Hepatocyte (in vitro differentiated cells): ENCODE measurements at regions not wholly inside any gene's neighbourhood (a gene's known extent, or its start where the extent isn't known, plus 50 kb on each side); places are given as distances from the start of the nearest gene placed in this dataset.
A peak's percentile ranks its signal among the peaks of the same experiment; 100 is the strongest.

Experiments used
- DNase-seq: peaks from one replicate; pipeline ENCODE4 v3.0.0-alpha.2; 2016; ENCODE audit warnings: low spot score
- H2AFZ ChIP-seq: fragments of 200-600 bp; sonication (generic); 2 replicates; pipeline ENCODE4 v1.6.0; 2016; ENCODE audit warnings: antibody characterized with exemption, mild to moderate bottlenecking
- H3K27ac ChIP-seq: fragments of 200-600 bp; sonication (generic); 2 replicates; pipeline ENCODE4 v1.5.1; 2016; ENCODE audit warnings: mild to moderate bottlenecking
- H3K27me3 ChIP-seq: fragments of 200-600 bp; sonication (generic); 2 replicates; pipeline ENCODE4 v1.6.1; 2016
- H3K36me3 ChIP-seq: fragments of 200-600 bp; sonication (generic); replicated peaks from 2 replicates; pipeline ENCODE4 v1.5.1; 2016; ENCODE audit warnings: low read depth; ENCODE audit not compliant: insufficient read depth
- H3K4me1 ChIP-seq: fragments of 200-600 bp; sonication (generic); 2 replicates; pipeline ENCODE4 v1.5.1; 2016; ENCODE audit warnings: mild to moderate bottlenecking, moderate library complexity; ENCODE audit not compliant: insufficient read depth
- H3K4me2 ChIP-seq: fragments of 200-600 bp; sonication (generic); 2 replicates; pipeline ENCODE4 v1.6.0; 2016
- H3K4me3 ChIP-seq: fragments of 200-600 bp; sonication (generic); 2 replicates; pipeline ENCODE4 v1.5.1; 2016; ENCODE audit warnings: mild to moderate bottlenecking
- H3K79me2 ChIP-seq: fragments of 200-600 bp; sonication (generic); 2 replicates; pipeline ENCODE4 v1.6.0; 2017; ENCODE audit warnings: mild to moderate bottlenecking
- H3K9me2 ChIP-seq: fragments of 200-600 bp; sonication (generic); replicated peaks from 2 replicates; pipeline ENCODE4 v1.6.0; 2017; ENCODE audit warnings: mild to moderate bottlenecking; ENCODE audit not compliant: insufficient read depth
- H3K9me3 ChIP-seq: fragments of 200-600 bp; sonication (generic); 2 replicates; pipeline ENCODE4 v1.5.1; 2016; ENCODE audit warnings: low read depth, mild to moderate bottlenecking
- H4K20me1 ChIP-seq: fragments of 200-600 bp; sonication (generic); 2 replicates; pipeline ENCODE4 v1.6.0; 2016; ENCODE audit warnings: mild to moderate bottlenecking; ENCODE audit not compliant: insufficient read depth, poor library complexity, severe bottlenecking
- CTCF ChIP-seq: fragments of 200-600 bp; sonication (generic); IDR thresholded peaks from 2 replicates; pipeline ENCODE4 v1.5.1; 2016; ENCODE audit warnings: antibody characterized with exemption, mild to moderate bottlenecking; ENCODE audit not compliant: poor library complexity
- EZH2 ChIP-seq: fragments of 200-600 bp; sonication (generic); IDR thresholded peaks from 2 replicates; pipeline ENCODE4 v1.6.1; 2016; ENCODE audit warnings: antibody characterized with exemption, mild to moderate bottlenecking, borderline replicate concordance
- EZH2phosphoT487 ChIP-seq: fragments of 200-600 bp; sonication (generic); IDR thresholded peaks from one replicate; pipeline ENCODE4 v1.6.1; 2018; ENCODE audit warnings: antibody characterized with exemption, mild to moderate bottlenecking, low read depth, moderate library complexity; ENCODE audit not compliant: unreplicated experiment, severe bottlenecking
- WGBS: methylation state at CpG from one replicate; pipeline ENCODE4 v1.1.6; 2016; ENCODE audit warnings: low lambda C conversion rate; ENCODE audit errors: missing lambda C conversion rate; 5-methylcytosine and 5-hydroxymethylcytosine counted together

- no peak overlapping the region for H3K4me3 ChIP-seq
- no peaks in the 10 kb centered on the region for H3K4me1 ChIP-seq
- DNase-seq: no peak
- H3K4me2 ChIP-seq: peak overlapping the region; percentile 17
- 40% methylated on average over 7 of the region's 7 CpGs for WGBS
- TF ChIP-seq EZH2 (no peak), EZH2phosphoT487 (no peak), CTCF (no peak)
- no peaks in the 10 kb centered on the region for H3K9me3 ChIP-seq
- no peaks in the 10 kb centered on the region for H4K20me1 ChIP-seq
- no peaks in the 10 kb centered on the region for H3K27me3 ChIP-seq
- H3K79me2 ChIP-seq: no peaks in the 10 kb centered on the region
- no peak overlapping the region for H3K27ac ChIP-seq
- H2AFZ ChIP-seq: no peak overlapping the region
- H3K9me2 ChIP-seq: no peaks in the 10 kb centered on the region
- no peaks in the 10 kb centered on the region for H3K36me3 ChIP-seq
These were observed 141.3 kb upstream of the FZD8 start for GRCh38 chr10:35783305-35783838.

GRCh38 chr10:35781643-35782035, 139.5 kb upstream of the FZD8 start:
- H3K9me3 ChIP-seq: no peaks in the 10 kb centered on the region
- no peaks in the 10 kb centered on the region for H4K20me1 ChIP-seq
- TF ChIP-seq EZH2: no peak
- TF ChIP-seq CTCF: peak; percentile 28
- no peaks in the 10 kb centered on the region for H3K79me2 ChIP-seq
- peak; percentile 40 for DNase-seq
- no peak overlapping the region for H3K27ac ChIP-seq
- H3K27me3 ChIP-seq: no peaks in the 10 kb centered on the region
- no peaks in the 10 kb centered on the region for H3K4me1 ChIP-seq
- no peaks in the 10 kb centered on the region for H3K36me3 ChIP-seq
- H3K4me3 ChIP-seq: no peak overlapping the region
- no peak overlapping the region for H2AFZ ChIP-seq
- no peaks in the 10 kb centered on the region for H3K9me2 ChIP-seq
- WGBS: 53% methylated on average over 5 of the region's 5 CpGs
- no peak overlapping the region for H3K4me2 ChIP-seq

GRCh38 chr10:35780970-35781642, 139.0 kb upstream of the FZD8 start:
- Histone ChIP-seq H3K9me2 (no peaks in the 10 kb centered on the region), H2AFZ (no peak overlapping the region), H3K4me2 (no peak overlapping the region), H3K4me1 (no peaks in the 10 kb centered on the region), H3K4me3 (no peak overlapping the region), H3K27ac (no peak overlapping the region), H3K36me3 (no peaks in the 10 kb centered on the region), H4K20me1 (no peaks in the 10 kb centered on the region), H3K27me3 (no peaks in the 10 kb centered on the region), H3K9me3 (no peaks in the 10 kb centered on the region), H3K79me2 (no peaks in the 10 kb centered on the region)
- WGBS: 85% methylated on average over 2 of the region's 2 CpGs
- TF ChIP-seq EZH2 (no peak), EZH2phosphoT487 (no peak), CTCF (peak; percentile 7)
- DNase-seq: no peak
